Panc1 (cell line): ENCODE measurements at regions not wholly inside any gene's neighbourhood (a gene's known extent, or its start where the extent isn't known, plus 50 kb on each side); places are given as distances from the start of the nearest gene placed in this dataset.

Experiments used
- ATAC-seq: fragments of 200-7000 bp; cut with Tn5 transposase; 2 replicates; pipeline ENCODE4 v1.9.1; 2020; ENCODE audit warnings: mild to moderate bottlenecking, moderate library complexity
- BruUV-seq: library from RNA; stranded (reverse); fragments of 400-500 nt; replicated peaks from 2 replicates; lab custom pipeline; 2021; lab: Mats Ljungman, UMichigan
- CTCF ChIA-PET: fragments of 300-600 bp; sonication (Branson Sonifier 250); formaldehyde crosslinking; loops from one replicate; lab custom pipeline; 2022; ENCODE audit warnings: antibody characterized with exemption; lab: Charles Lee
- POLR2A ChIA-PET: fragments of 300-600 bp; sonication (Branson Sonifier 250); formaldehyde crosslinking; loops from one replicate; lab custom pipeline; 2022; ENCODE audit warnings: antibody characterized with exemption; lab: Charles Lee
- DNase-seq: peaks from one replicate; pipeline ENCODE4 v3.0.0-alpha.2; 2010; ENCODE audit warnings: low read depth, low spot score
- H3K27ac ChIP-seq: 2 replicates; pipeline ENCODE4 v1.5.1; 2011; ENCODE audit warnings: mild to moderate bottlenecking, low read length, inconsistent platforms
- H3K27me3 ChIP-seq: fragments of 200-500 bp; sonication (Bioruptor generic); 2 replicates; pipeline ENCODE4 v1.6.0; 2014; ENCODE audit warnings: low read length, inconsistent platforms; ENCODE audit not compliant: control insufficient read depth, insufficient read depth
- H3K36me3 ChIP-seq: fragments of 200-500 bp; sonication (Bioruptor generic); 2 replicates; pipeline ENCODE4 v1.5.1; 2014; ENCODE audit warnings: inconsistent platforms, mild to moderate bottlenecking, low read length, moderate library complexity; ENCODE audit not compliant: control insufficient read depth, insufficient read depth
- H3K4me1 ChIP-seq: 2 replicates; pipeline ENCODE4 v1.5.1; 2011; ENCODE audit warnings: inconsistent platforms, mild to moderate bottlenecking, low read length, moderate library complexity; ENCODE audit not compliant: control insufficient read depth, insufficient read depth
- H3K4me3 ChIP-seq, 2 experiments: 2 replicates each; pipeline ENCODE4 v1.5.1; 2011 to 2012; ENCODE audit warnings: low read depth in 2 of 2, low read length in 2 of 2, mild to moderate bottlenecking in 2 of 2, inconsistent platforms in 1 of 2, moderate library complexity in 1 of 2
- H3K9me3 ChIP-seq: fragments of 200-500 bp; sonication (Bioruptor generic); 2 replicates; pipeline ENCODE4 v1.5.1; 2014; ENCODE audit warnings: low read depth, mild to moderate bottlenecking, inconsistent platforms, low read length, moderate library complexity; ENCODE audit not compliant: control insufficient read depth, insufficient read depth
- CTCF ChIP-seq: fragments of 450-650 bp; IDR thresholded peaks from 2 replicates; pipeline ENCODE4 v1.5.1; 2017; ENCODE audit warnings: mild to moderate bottlenecking
- POLR2AphosphoS5 ChIP-seq: IDR thresholded peaks from 2 replicates; pipeline ENCODE4 v1.6.1; 2012; ENCODE audit warnings: mild to moderate bottlenecking, low read depth, low read length, moderate library complexity
- REST ChIP-seq, 2 experiments: IDR thresholded peaks; 2 replicates each; pipeline ENCODE4 v1.6.1; 2011 to 2012; ENCODE audit warnings: low read depth in 2 of 2, control low read depth in 1 of 2, low read length in 1 of 2, mild to moderate bottlenecking in 1 of 2, moderate library complexity in 1 of 2; ENCODE audit not compliant: insufficient read depth in 1 of 2
- SIN3A ChIP-seq: IDR thresholded peaks from 2 replicates; pipeline ENCODE4 v1.6.1; 2012; ENCODE audit warnings: low read depth, mild to moderate bottlenecking, low read length, moderate library complexity, borderline replicate concordance; ENCODE audit not compliant: insufficient read depth
- TCF7L2 ChIP-seq: IDR thresholded peaks from 2 replicates; pipeline ENCODE4 v1.6.1; 2011; ENCODE audit warnings: mild to moderate bottlenecking, low read depth, low read length, inconsistent platforms
- in situ Hi-C: cut with HindIII; loops from 2 replicates; pipeline ENCODE4 v1.10.0; 2016; ENCODE audit warnings: low sequenced_read_pairs, low pct_unique_long_range_greater_than_20kb
- intact Hi-C: fragments of 100-400 bp; cut with micrococcal nuclease; formaldehyde crosslinking; loops from one replicate; pipeline ENCODE4 v1.10.0; 2022; ENCODE audit not compliant: unreplicated experiment

GRCh38 chr1:38129971-38130370, 83.4 kb upstream of the POU3F1 start:
- intact Hi-C loops (no loop called here), in situ Hi-C loops (no loop called here)
- Histone ChIP-seq H3K27me3 (no peaks in the 10 kb centered on the region), H3K4me3 (no peak overlapping the region), H3K27ac (no peak overlapping the region), H3K9me3 (no peaks in the 10 kb centered on the region), H3K4me1 (no peaks in the 10 kb centered on the region), H3K36me3 (no peaks in the 10 kb centered on the region)
- TF ChIP-seq POLR2AphosphoS5 = no peak
- no peak for TF ChIP-seq TCF7L2
- no peak for TF ChIP-seq SIN3A
- TF ChIP-seq REST (IDR thresholded peaks at IDR 0.05; ENCODE audit: insufficient read depth in 1 of 2, low read depth in 2 of 2, low read length in 1 of 2) = no peak
- no peak for TF ChIP-seq CTCF
- ChIA-PET CTCF (interaction anchor here (0.6 to 1.1 kb wide), 3 partner anchors 9 to 318 kb away, joined by 3 to 7 read pairs (median 3); no protein-coding TSS in a partner anchor), POLR2A (no interaction called here)
- DNase-seq (no peak), ATAC-seq (no peak)
- no TSS peak for BruUV-seq

GRCh38 chr1:38129473-38129872, 82.9 kb upstream of the POU3F1 start:
- no peaks in the 10 kb centered on the region for H3K36me3 ChIP-seq
- CTCF ChIA-PET = interaction anchor here (0.6 to 1.1 kb wide), 2 partner anchors 10 to 228 kb away, joined by 3 to 7 read pairs; no protein-coding TSS in a partner anchor
- POLR2A ChIA-PET = no interaction called here
- no peaks in the 10 kb centered on the region for H3K9me3 ChIP-seq
- in situ Hi-C loops = no loop called here
- intact Hi-C loops = no loop called here
- H3K4me3 ChIP-seq = no peak overlapping the region
- TF ChIP-seq SIN3A (no peak), TCF7L2 (no peak), CTCF (no peak; the same call in 1 of the 2 replicates), REST (IDR thresholded peaks at IDR 0.05; ENCODE audit: insufficient read depth in 1 of 2, low read depth in 2 of 2, low read length in 1 of 2) (no peak), POLR2AphosphoS5 (no peak)
- H3K27ac ChIP-seq = no peak overlapping the region
- no peaks in the 10 kb centered on the region for H3K27me3 ChIP-seq
- DNase-seq (no peak), ATAC-seq (no peak)
- no peaks in the 10 kb centered on the region for H3K4me1 ChIP-seq
- no TSS peak for BruUV-seq
